GM21576 (cell line): ENCODE measurements at regions not wholly inside any gene's neighbourhood (a gene's known extent, or its start where the extent isn't known, plus 50 kb on each side); places are given as distances from the start of the nearest gene placed in this dataset.

ENCODE experiments used
- ATAC-seq: cut with Tn5 transposase; IDR thresholded peaks from one replicate; pipeline ENCODE4 v1.9.1; 2021; ENCODE audit warnings: mild to moderate bottlenecking, moderate library complexity; ENCODE audit not compliant: unreplicated experiment

GRCh38 chr2:120947982-120948661 lies 212.5 kb downstream of the GLI2 start:
- ATAC-seq = no peak

- no peak for ATAC-seq
Observed at GRCh38 chr2:120948662-120949011, 213.0 kb downstream of the GLI2 start.

GRCh38 chr2:120949027-120949956 lies 213.6 kb downstream of the GLI2 start:
- ATAC-seq = no peak

GRCh38 chr2:120949957-120950590 lies 214.4 kb downstream of the GLI2 start:
- ATAC-seq = no peak

- no peak for ATAC-seq
Observed at GRCh38 chr2:120951693-120952092, 216.0 kb downstream of the GLI2 start.

GRCh38 chr2:120952318-120952717 lies 216.7 kb downstream of the GLI2 start:
- ATAC-seq = no peak

- no peak for ATAC-seq
Observed at GRCh38 chr2:120953066-120953756, 217.5 kb downstream of the GLI2 start.

GRCh38 chr2:120953843-120954584 lies 218.3 kb downstream of the GLI2 start:
- ATAC-seq = no peak

- no peak for ATAC-seq
Observed at GRCh38 chr2:120954939-120955338, 219.3 kb downstream of the GLI2 start.

GRCh38 chr2:120955427-120955826 lies 219.8 kb downstream of the GLI2 start:
- ATAC-seq = no peak

GRCh38 chr2:120956486-120957156 lies 221.0 kb downstream of the GLI2 start:
- ATAC-seq = no peak

- no peak for ATAC-seq
Observed at GRCh38 chr2:120957905-120958304, 222.2 kb downstream of the GLI2 start.

GRCh38 chr2:120958623-120959366 lies 223.1 kb downstream of the GLI2 start:
- no peak for ATAC-seq

GRCh38 chr2:120959426-120959825 lies 223.8 kb downstream of the GLI2 start:
- no peak for ATAC-seq

GRCh38 chr2:120960770-120961366 lies 225.2 kb downstream of the GLI2 start:
- ATAC-seq = no peak

- no peak for ATAC-seq
Observed at GRCh38 chr2:120961396-120961795, 225.7 kb downstream of the GLI2 start.

GRCh38 chr2:120963997-120964705 lies 228.5 kb downstream of the GLI2 start:
- ATAC-seq = no peak

GRCh38 chr2:120964819-120965218 lies 229.2 kb downstream of the GLI2 start:
- no peak for ATAC-seq
